ENCODE measurements at regions not wholly inside any gene's neighbourhood (a gene's known extent, or its start where the extent isn't known, plus 50 kb on each side); places are given as distances from the start of the nearest gene placed in this dataset.
"Not testable (repeated sequence)": the region's sequence is repeated elsewhere in the genome, so short reads cannot be mapped to it uniquely, and the experiment has no call there.

DNA sequence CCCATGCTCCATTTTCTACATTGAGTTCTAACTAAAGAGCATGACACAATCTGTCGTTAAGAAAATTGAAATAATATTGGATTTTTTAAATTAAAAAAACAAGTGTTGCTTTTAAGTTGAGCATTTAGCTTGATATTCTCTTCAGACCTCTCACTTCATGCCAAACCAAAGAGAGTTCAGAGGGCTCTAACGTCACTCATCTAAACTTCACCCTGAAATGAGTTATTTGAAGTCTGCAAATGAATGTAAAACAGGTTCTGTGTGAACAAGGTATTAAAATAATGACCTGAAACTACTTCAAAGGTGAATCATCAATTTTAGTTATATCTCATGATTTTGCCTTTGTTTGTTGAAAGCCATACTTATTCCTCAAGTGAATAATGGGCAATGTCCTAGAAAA, 61.8 kb downstream of the MRPL57 start:
- H3K27ac Mint-ChIP-seq = no peak overlapping the region
- TF ChIP-seq, protein P1, sequence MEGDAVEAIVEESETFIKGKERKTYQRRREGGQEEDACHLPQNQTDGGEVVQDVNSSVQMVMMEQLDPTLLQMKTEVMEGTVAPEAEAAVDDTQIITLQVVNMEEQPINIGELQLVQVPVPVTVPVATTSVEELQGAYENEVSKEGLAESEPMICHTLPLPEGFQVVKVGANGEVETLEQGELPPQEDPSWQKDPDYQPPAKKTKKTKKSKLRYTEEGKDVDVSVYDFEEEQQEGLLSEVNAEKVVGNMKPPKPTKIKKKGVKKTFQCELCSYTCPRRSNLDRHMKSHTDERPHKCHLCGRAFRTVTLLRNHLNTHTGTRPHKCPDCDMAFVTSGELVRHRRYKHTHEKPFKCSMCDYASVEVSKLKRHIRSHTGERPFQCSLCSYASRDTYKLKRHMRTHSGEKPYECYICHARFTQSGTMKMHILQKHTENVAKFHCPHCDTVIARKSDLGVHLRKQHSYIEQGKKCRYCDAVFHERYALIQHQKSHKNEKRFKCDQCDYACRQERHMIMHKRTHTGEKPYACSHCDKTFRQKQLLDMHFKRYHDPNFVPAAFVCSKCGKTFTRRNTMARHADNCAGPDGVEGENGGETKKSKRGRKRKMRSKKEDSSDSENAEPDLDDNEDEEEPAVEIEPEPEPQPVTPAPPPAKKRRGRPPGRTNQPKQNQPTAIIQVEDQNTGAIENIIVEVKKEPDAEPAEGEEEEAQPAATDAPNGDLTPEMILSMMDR (IDR thresholded peaks at IDR 0.05) = no peak
- no peak for ATAC-seq

DNA sequence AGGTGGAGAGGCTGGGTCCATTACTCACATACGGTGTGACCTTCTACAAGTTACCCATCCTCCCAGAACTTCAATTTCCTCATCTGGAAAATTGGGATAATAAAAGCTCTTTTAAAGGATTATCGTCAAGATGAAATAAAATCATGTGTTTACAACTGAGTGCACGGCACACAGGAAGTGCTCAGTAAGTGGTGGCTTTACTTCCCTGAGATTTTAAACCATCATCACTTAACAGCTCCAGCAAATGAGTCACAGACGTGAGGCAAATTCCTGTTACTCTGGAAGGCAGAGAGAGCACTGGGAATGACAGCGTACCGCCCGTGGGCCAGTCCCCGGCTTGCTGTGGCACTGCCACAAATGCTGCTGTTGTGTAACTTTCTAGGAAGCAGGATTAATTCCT, 64.1 kb downstream of the MRPL57 start:
- TF ChIP-seq, protein P1 (IDR thresholded peaks at IDR 0.05) = no peak
- Mint-ChIP-seq H3K4me3 (no peak overlapping the region), H3K36me3 (ENCODE audit: low read depth) (no peaks in the 10 kb centered on the region), H3K27me3 (no peaks in the 10 kb centered on the region), H3K4me1 (ENCODE audit: low read depth) (peaks cover 7% of the 10 kb centered on the region), H3K9me3 (no peaks in the 10 kb centered on the region), H3K27ac (no peak overlapping the region)
- ChIA-PET POLR2A (no interaction called here), CTCF (interaction anchor here (0.6 to 2.7 kb wide), 4 partner anchors 8 to 239 kb away, joined by 3 to 10 read pairs (median 3); no protein-coding TSS in a partner anchor)
- no peak for DNase-seq
- no peak for ATAC-seq
- intact Hi-C loops (cut with micrococcal nuclease) = loop anchor here (2.0 kb wide), 1 partner anchor 44 kb away; no protein-coding TSS in a partner anchor

More for the DNA sequence above, 61.8 kb downstream of the MRPL57 start:
- POLR2A ChIA-PET = no interaction called here
- intact Hi-C loops (cut with micrococcal nuclease) = no loop called here
- H3K27me3 Mint-ChIP-seq = no peaks in the 10 kb centered on the region
- H3K9me3 Mint-ChIP-seq = no peaks in the 10 kb centered on the region
- DNase-seq = no peak
- no peaks in the 10 kb centered on the region for H3K36me3 Mint-ChIP-seq (ENCODE audit: low read depth)
- no peak overlapping the region for H3K4me3 Mint-ChIP-seq
- CTCF ChIA-PET = no interaction called here
- H3K4me1 Mint-ChIP-seq (ENCODE audit: low read depth) = peaks cover 7% of the 10 kb centered on the region

GRCh38 chr13:21242236-21242635, 65.8 kb downstream of the MRPL57 start:
- Mint-ChIP-seq H3K4me1 (ENCODE audit: low read depth) (peaks cover 7% of the 10 kb centered on the region), H3K27ac (no peak overlapping the region), H3K9me3 (no peaks in the 10 kb centered on the region), H3K27me3 (no peaks in the 10 kb centered on the region), H3K36me3 (ENCODE audit: low read depth) (no peaks in the 10 kb centered on the region), H3K4me3 (no peak overlapping the region)
- TF ChIP-seq, protein P1 (IDR thresholded peaks at IDR 0.05) = no peak
- POLR2A ChIA-PET = no interaction called here
- CTCF ChIA-PET = interaction anchor here (1.2 kb wide), 2 partner anchors 53 to 237 kb away, joined by 3 to 4 read pairs; no protein-coding TSS in a partner anchor
- DNase-seq = peak; percentile 31
- no peak for ATAC-seq
- intact Hi-C loops (cut with micrococcal nuclease) = no loop called here

DNA sequence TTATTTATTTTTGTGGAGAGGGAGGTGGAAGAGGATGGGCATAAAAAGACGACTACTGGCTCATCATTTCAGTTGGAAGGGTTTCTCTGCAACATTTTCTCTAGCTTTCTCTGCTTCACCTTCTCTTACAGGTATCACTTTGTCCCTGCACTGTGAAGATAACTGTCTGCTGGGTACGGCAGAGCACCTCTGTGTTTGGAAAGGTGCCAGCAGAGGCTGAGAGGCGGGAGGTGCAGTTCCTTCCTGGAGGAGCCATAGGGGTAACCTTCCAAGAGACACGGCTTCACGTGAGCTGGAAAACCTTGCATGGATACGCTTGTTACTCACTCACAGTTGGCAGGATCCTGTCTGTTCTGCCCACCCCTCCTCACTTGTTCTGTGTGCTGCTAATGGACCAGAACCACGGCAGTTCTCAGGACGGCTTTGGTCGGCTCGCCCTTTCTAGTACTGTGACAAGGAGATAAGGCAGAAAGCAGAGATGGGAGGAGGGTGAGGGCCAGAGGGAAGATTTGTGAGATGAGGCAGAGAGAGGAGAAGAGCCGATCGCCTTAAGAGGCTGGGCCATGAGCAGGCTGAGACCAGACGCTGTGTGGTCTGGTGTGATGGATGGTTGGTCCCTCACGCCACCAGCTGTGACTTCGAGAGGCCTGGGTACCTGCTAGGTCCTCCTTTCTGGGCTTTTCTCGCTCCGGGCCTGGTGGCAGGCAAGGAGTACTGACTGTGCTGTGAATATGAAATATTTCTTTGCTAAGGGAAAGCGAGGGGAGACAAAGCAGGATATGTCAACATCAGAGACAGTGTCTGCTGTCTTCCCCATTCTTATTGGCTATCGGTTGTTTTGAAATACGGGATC, 66.8 kb downstream of the MRPL57 start:
- Mint-ChIP-seq H3K27me3 (no peaks in the 10 kb centered on the region), H3K9me3 (no peaks in the 10 kb centered on the region), H3K27ac (no peak overlapping the region), H3K36me3 (ENCODE audit: low read depth) (no peaks in the 10 kb centered on the region), H3K4me1 (ENCODE audit: low read depth) (peaks cover 7% of the 10 kb centered on the region), H3K4me3 (no peak overlapping the region)
- TF ChIP-seq, protein P1 (IDR thresholded peaks at IDR 0.05) = no peak
- DNase-seq = no peak
- ATAC-seq = no peak
- POLR2A ChIA-PET = no interaction called here
- CTCF ChIA-PET = interaction anchor here (1.2 kb wide), 1 partner anchor 236 kb away, joined by 3 read pairs; no protein-coding TSS in a partner anchor
- intact Hi-C loops (cut with micrococcal nuclease) = no loop called here

GRCh38 chr13:21243898-21244184, 67.4 kb downstream of the MRPL57 start:
- DNase-seq; POLR2A ChIA-PET; intact Hi-C loops (cut with micrococcal nuclease); H3K4me3 Mint-ChIP-seq; H3K4me1 Mint-ChIP-seq (ENCODE audit: low read depth); H3K36me3 Mint-ChIP-seq (ENCODE audit: low read depth); ATAC-seq; H3K27ac Mint-ChIP-seq; H3K27me3 Mint-ChIP-seq; H3K9me3 Mint-ChIP-seq: not testable (repeated sequence)
- CTCF ChIA-PET = interaction anchor here (1.5 kb wide), 1 partner anchor 11 kb away, joined by 4 read pairs; no protein-coding TSS in a partner anchor

Data from activated CD8-positive, alpha-beta T cell treated with anti-CD3 and anti-CD28 coated beads for 36 hours (primary cell).